Spleen (tissue), 11 donors: ENCODE measurements at regions not wholly inside any gene's neighbourhood (a gene's known extent, or its start where the extent isn't known, plus 50 kb on each side); places are given as distances from the start of the nearest gene placed in this dataset.
A peak's percentile ranks its signal among the peaks of the same experiment; 100 is the strongest.

Experiments
- DNase-seq: peaks from one replicate; pipeline ENCODE4 v3.0.0-alpha.2; 2020
- H3K27ac ChIP-seq, 8 donors: fragments of 200-600 bp; sonication (generic) in 7 of 8; 1 replicate in 4 of 8; 2 replicates in 4 of 8; pipeline versions ENCODE4 v1.5.0 to v1.8.0; 2016 to 2021; ENCODE audit warnings: inconsistent platforms in 4 of 8, mild to moderate bottlenecking in 4 of 8, moderate library complexity in 1 of 8
- H3K27me3 ChIP-seq, 7 donors: fragments of 200-600 bp; sonication (generic) in 6 of 7; replicated peaks in 1 of 7; 1 replicate in 4 of 7; 2 replicates in 3 of 7; pipeline versions ENCODE4 v1.5.0 to v1.8.0; 2016 to 2021; ENCODE audit warnings: inconsistent platforms in 3 of 7, mild to moderate bottlenecking in 1 of 7
- H3K36me3 ChIP-seq, 6 donors: fragments of 200-600 bp; sonication (generic) in 5 of 6; 1 replicate in 4 of 6; 2 replicates in 2 of 6; pipeline versions ENCODE4 v1.5.0 to v1.8.0; 2016 to 2021; ENCODE audit warnings: inconsistent platforms in 2 of 6
- H3K4me1 ChIP-seq, 6 donors: fragments of 200-600 bp; sonication (generic) in 5 of 6; 1 replicate in 3 of 6; 2 replicates in 3 of 6; pipeline versions ENCODE4 v1.5.0 to v1.8.0; 2016 to 2021; ENCODE audit warnings: inconsistent platforms in 3 of 6
- H3K4me3 ChIP-seq, 8 donors: fragments of 200-600 bp; sonication (generic) in 7 of 8; 1 replicate in 4 of 8; 2 replicates in 4 of 8; pipeline versions ENCODE4 v1.5.0 to v1.8.0; 2016 to 2021; ENCODE audit warnings: inconsistent platforms in 4 of 8, mild to moderate bottlenecking in 4 of 8, moderate library complexity in 2 of 8
- H3K9me3 ChIP-seq, 8 donors: fragments of 200-600 bp; sonication (generic) in 7 of 8; 1 replicate in 4 of 8; 2 replicates in 4 of 8; pipeline versions ENCODE4 v1.5.0 to v1.8.0; 2016 to 2021; ENCODE audit warnings: inconsistent platforms in 4 of 8
- POLR2A ChIP-seq, 3 donors: fragments of 450-650 bp; IDR thresholded peaks; one replicate each; pipeline ENCODE4 v1.5.1; 2017; ENCODE audit warnings: antibody characterized with exemption in 3 of 3, mild to moderate bottlenecking in 1 of 3
- POLR2AphosphoS5 ChIP-seq, 3 donors: sonication (generic); formaldehyde crosslinking; IDR thresholded peaks; one replicate each; pipeline ENCODE4 v1.5.1; 2017; ENCODE audit warnings: antibody characterized with exemption in 3 of 3
- WGBS, 5 donors: extraction: QIAGEN DNeasy Blood & Tissue Kit in 3 of 5; methylation state at CpG; one replicate each; pipeline versions ENCODE4 v1.1.5 to v1.1.7; 2013 to 2018; 5-methylcytosine and 5-hydroxymethylcytosine counted together
- intact Hi-C: fragments of 100-400 bp; cut with DNase I; formaldehyde crosslinking; loops from one replicate; pipeline ENCODE4 v1.15.0; 2023; ENCODE audit warnings: low total_unique reads
- TF ChIP-seq, protein P1 (sequence below), 11 experiments: fragments of 200-600 bp in 7 of 11; fragments of 450-650 bp in 4 of 11; sonication (generic) in 4 of 11; IDR thresholded peaks in 8 of 11; conservative IDR thresholded peaks in 3 of 11; 1 replicate in 7 of 11; 2 replicates in 4 of 11; pipeline versions ENCODE4 v1.4.0 to v1.8.0; 2016 to 2021; ENCODE audit warnings: antibody characterized with exemption in 11 of 11, inconsistent platforms in 4 of 11, mild to moderate bottlenecking in 1 of 11
- donor health status: healthy with polysubstance abuse.
- donor health status: DM: no; HTN: no; CAD: no; lungs with moderate emphysema.
- donor health status: DM: no; HTN: no; CAD: no.
- donor health status: Bipolar disorder and iron deficiency.
- donor health status: healthy.
- donor health status: DM: no; HTN: no; CAD: no.
- donor health status: DM: yes; HTN: yes; CAD: no.

DNA sequence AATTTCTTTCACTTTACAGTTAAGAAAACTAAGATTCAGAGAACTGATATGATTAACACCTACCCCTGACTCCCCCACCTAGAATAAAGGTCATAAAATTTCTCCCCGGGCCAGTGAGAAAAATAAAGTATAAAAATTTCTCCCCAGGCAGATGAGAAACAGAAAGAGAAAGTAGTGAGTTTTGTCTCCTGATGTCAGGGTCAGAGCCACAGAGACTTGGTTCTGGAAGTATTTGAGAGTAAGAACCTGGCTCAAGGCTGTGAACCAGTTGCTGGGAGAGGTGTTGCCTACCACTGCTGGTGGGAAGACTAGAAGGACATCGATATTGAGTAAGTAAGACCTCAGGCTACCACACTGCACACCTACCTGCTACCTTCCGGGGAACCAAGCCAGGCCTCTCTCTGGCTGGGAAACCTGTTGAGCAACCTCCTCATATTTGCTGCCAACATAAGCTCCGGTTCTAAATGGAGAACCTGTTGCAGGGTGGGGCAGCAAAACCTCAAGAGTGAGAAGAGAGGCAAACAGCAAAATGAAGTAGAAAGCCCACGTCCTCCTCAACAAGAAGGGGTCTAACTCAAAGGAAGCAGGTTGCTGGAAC is 104.2 kb upstream of the PUDP start:
- 31 to 73% (median 59%) methylated on average over 4 to 5 of the region's 5 CpGs for WGBS, 5 donors
- no peaks in the 10 kb centered on the region for H3K27me3 ChIP-seq
- no peak for DNase-seq

GRCh38 chrX:7247346-7247745 is 99.4 kb upstream of the PUDP start:
- intact Hi-C loops, result no loop called here
- no peak for DNase-seq
- Histone ChIP-seq H3K27ac (peak overlapping the region in 3 of 8 donors; percentile 59 to 83 (median 69)), H3K36me3 (no peaks in the 10 kb centered on the region), H3K4me3 (no peak overlapping the region), H3K9me3 (peaks cover 0 to 7% (median 0%) of the 10 kb centered on the region in 8 donors), H3K27me3 (no peaks in the 10 kb centered on the region), H3K4me1 (peaks cover 0 to 16% (median 2%) of the 10 kb centered on the region in 6 donors)
- WGBS, 5 donors, result 43 to 62% (median 58%) methylated on average over 2 of the region's 2 CpGs
- TF ChIP-seq POLR2AphosphoS5 (IDR thresholded peaks at IDR 0.05) (no peak), POLR2A (IDR thresholded peaks at IDR 0.05) (no peak)
- TF ChIP-seq, protein P1, sequence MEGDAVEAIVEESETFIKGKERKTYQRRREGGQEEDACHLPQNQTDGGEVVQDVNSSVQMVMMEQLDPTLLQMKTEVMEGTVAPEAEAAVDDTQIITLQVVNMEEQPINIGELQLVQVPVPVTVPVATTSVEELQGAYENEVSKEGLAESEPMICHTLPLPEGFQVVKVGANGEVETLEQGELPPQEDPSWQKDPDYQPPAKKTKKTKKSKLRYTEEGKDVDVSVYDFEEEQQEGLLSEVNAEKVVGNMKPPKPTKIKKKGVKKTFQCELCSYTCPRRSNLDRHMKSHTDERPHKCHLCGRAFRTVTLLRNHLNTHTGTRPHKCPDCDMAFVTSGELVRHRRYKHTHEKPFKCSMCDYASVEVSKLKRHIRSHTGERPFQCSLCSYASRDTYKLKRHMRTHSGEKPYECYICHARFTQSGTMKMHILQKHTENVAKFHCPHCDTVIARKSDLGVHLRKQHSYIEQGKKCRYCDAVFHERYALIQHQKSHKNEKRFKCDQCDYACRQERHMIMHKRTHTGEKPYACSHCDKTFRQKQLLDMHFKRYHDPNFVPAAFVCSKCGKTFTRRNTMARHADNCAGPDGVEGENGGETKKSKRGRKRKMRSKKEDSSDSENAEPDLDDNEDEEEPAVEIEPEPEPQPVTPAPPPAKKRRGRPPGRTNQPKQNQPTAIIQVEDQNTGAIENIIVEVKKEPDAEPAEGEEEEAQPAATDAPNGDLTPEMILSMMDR (IDR thresholded peaks at IDR 0.05 in 8 of 11, conservative IDR thresholded peaks at IDR 0.05 in 3 of 11), result no peak

More for the DNA sequence above, 104.2 kb upstream of the PUDP start:
- peaks cover 0 to 20% (median 1%) of the 10 kb centered on the region in 6 donors for H3K36me3 ChIP-seq
- H3K27ac ChIP-seq, result peak overlapping the region in 6 of 8 donors; percentile 3 to 83 (median 55)
- peaks cover 0 to 24% (median 2%) of the 10 kb centered on the region in 6 donors for H3K4me1 ChIP-seq
- H3K9me3 ChIP-seq, result peaks cover 0 to 13% (median 0%) of the 10 kb centered on the region in 8 donors
- H3K4me3 ChIP-seq, result peak overlapping the region in 1 of 8 donors; percentile 24
- no peak for TF ChIP-seq POLR2A (IDR thresholded peaks at IDR 0.05)
- no peak for TF ChIP-seq POLR2AphosphoS5 (IDR thresholded peaks at IDR 0.05)
- TF ChIP-seq, protein P1 (IDR thresholded peaks at IDR 0.05 in 8 of 11, conservative IDR thresholded peaks at IDR 0.05 in 3 of 11), result no peak
- intact Hi-C loops, result no loop called here

- intact Hi-C loops, result no loop called here
- no peaks in the 10 kb centered on the region for H3K4me1 ChIP-seq
- H3K4me3 ChIP-seq, result no peak overlapping the region
- peaks cover 0 to 5% (median 0%) of the 10 kb centered on the region in 8 donors for H3K9me3 ChIP-seq
- WGBS, 5 donors, result 38 to 62% (median 60%) methylated on average over 3 of the region's 3 CpGs
- H3K27me3 ChIP-seq, result no peaks in the 10 kb centered on the region
- no peaks in the 10 kb centered on the region for H3K36me3 ChIP-seq
- peak overlapping the region in 4 of 8 donors; percentile 34 to 83 (median 74) for H3K27ac ChIP-seq
- TF ChIP-seq POLR2AphosphoS5 (IDR thresholded peaks at IDR 0.05), result no peak
- TF ChIP-seq, protein P1 (IDR thresholded peaks at IDR 0.05 in 8 of 11, conservative IDR thresholded peaks at IDR 0.05 in 3 of 11), result no peak
- no peak for TF ChIP-seq POLR2A (IDR thresholded peaks at IDR 0.05)
- DNase-seq, result no peak
Measured at GRCh38 chrX:7244405-7244804, 96.5 kb upstream of the PUDP start.

GRCh38 chrX:7242613-7243012 is 94.7 kb upstream of the PUDP start:
- H3K36me3 ChIP-seq, result no peaks in the 10 kb centered on the region
- H3K9me3 ChIP-seq, result no peaks in the 10 kb centered on the region
- TF ChIP-seq POLR2A (IDR thresholded peaks at IDR 0.05), result no peak
- TF ChIP-seq POLR2AphosphoS5 (IDR thresholded peaks at IDR 0.05), result no peak
- TF ChIP-seq, protein P1 (IDR thresholded peaks at IDR 0.05 in 8 of 11, conservative IDR thresholded peaks at IDR 0.05 in 3 of 11), result no peak
- intact Hi-C loops, result no loop called here
- peak overlapping the region in 1 of 8 donors; percentile 83 for H3K27ac ChIP-seq
- DNase-seq, result no peak
- no peaks in the 10 kb centered on the region for H3K4me1 ChIP-seq
- H3K4me3 ChIP-seq, result no peak overlapping the region
- 63 to 93% (median 78%) methylated on average over 1 of the region's 1 CpG for WGBS, 5 donors
- no peaks in the 10 kb centered on the region for H3K27me3 ChIP-seq
